ENCODE measurements at regions not wholly inside any gene's neighbourhood (a gene's known extent, or its start where the extent isn't known, plus 50 kb on each side); places are given as distances from the start of the nearest gene placed in this dataset.

GRCh38 chr6:81308577-81309279, 443.8 kb downstream of the TENT5A start:
- no peak overlapping the region for H3K4me3 ChIP-seq
- intact Hi-C loops (cut with DNase I), result no loop called here
- DNase-seq (no peak), ATAC-seq (peak in 2 of 8 donors; percentile 50 to 58)
- H3K27me3 ChIP-seq, result no peaks in the 10 kb centered on the region
- TF ChIP-seq CTCF (IDR thresholded peaks at IDR 0.05), result no peak
- H3K27ac ChIP-seq, result no peak overlapping the region
- H3K4me1 ChIP-seq, result peaks cover 0 to 5% (median 0%) of the 10 kb centered on the region in 9 donors
- H3K36me3 ChIP-seq, result no peaks in the 10 kb centered on the region
- 87 to 88% methylated on average over 6 of the region's 6 CpGs for WGBS, 2 donors
- H3K9me3 ChIP-seq, result peaks cover 0 to 15% (median 3%) of the 10 kb centered on the region in 11 donors

DNA sequence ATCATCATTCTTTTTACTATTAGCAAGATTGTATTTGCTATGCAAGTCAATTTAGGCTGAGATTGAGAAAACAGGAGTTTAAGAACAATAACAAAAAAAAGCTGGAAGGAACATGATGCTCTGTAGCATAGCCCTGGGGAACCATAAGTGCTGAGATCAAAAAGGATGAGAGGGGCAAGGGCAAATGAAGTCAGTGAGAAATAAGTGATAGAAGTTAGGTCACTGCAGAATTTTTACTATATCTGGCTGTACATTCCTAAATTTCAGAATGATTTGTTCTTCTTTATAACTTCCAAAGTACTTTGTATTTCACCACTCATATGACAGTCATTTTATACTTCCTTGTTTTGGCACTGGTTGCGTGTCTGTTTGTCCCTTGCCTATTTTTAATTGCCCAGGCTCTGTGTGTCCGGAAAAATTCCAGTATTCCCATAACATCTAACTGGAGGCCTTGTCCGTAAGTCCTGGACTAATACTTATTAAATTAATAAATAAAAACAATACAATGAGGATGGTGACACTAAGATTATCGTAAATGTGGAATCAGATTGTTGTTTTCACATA, 444.7 kb downstream of the TENT5A start:
- intact Hi-C loops (cut with DNase I), result no loop called here
- WGBS, 2 donors, result 57 to 67% methylated on average over 4 of the region's 4 CpGs
- DNase-seq (no peak), ATAC-seq (peak in 3 of 8 donors; percentile 76 to 95 (median 86))
- Histone ChIP-seq H3K27ac (no peak overlapping the region), H3K27me3 (no peaks in the 10 kb centered on the region), H3K4me3 (no peak overlapping the region), H3K36me3 (no peaks in the 10 kb centered on the region), H3K4me1 (peaks cover 0 to 5% (median 0%) of the 10 kb centered on the region in 9 donors), H3K9me3 (peaks cover 0 to 5% (median 0%) of the 10 kb centered on the region in 11 donors)
- no peak for TF ChIP-seq CTCF (IDR thresholded peaks at IDR 0.05)

DNA sequence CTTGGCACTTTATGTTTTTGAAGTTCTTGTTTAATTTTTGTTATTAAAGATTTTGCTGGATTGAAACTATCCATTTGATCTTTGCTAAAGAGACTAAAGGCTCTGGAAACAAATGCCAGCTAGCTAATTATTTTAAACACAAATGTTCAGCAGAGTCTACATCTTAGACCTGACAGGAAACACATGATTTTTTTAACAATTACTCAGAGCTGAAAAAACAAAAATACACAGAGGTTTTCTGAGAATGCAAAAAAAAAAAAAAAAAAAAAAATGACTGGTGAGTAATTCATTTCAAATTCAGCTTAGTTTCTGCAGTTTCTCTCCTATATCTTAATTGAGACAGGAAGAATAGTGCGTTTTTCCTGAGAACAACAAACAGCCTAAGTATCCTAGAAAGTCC, 448.0 kb downstream of the TENT5A start:
- no peaks in the 10 kb centered on the region for H3K9me3 ChIP-seq
- H3K36me3 ChIP-seq, result no peaks in the 10 kb centered on the region
- no peak for DNase-seq
- 35 to 56% methylated on average over 1 of the region's 1 CpG for whole genome bisulfite sequencing, 2 donors
- TF ChIP-seq CTCF (IDR thresholded peaks at IDR 0.05), result no peak
- no peaks in the 10 kb centered on the region for H3K27me3 ChIP-seq
- H3K27ac ChIP-seq, result no peak overlapping the region
- intact Hi-C loops (cut with DNase I), result no loop called here
- ATAC-seq, result no peak
- no peak overlapping the region for H3K4me3 ChIP-seq
- H3K4me1 ChIP-seq, result peaks cover 0 to 5% (median 0%) of the 10 kb centered on the region in 9 donors

DNA sequence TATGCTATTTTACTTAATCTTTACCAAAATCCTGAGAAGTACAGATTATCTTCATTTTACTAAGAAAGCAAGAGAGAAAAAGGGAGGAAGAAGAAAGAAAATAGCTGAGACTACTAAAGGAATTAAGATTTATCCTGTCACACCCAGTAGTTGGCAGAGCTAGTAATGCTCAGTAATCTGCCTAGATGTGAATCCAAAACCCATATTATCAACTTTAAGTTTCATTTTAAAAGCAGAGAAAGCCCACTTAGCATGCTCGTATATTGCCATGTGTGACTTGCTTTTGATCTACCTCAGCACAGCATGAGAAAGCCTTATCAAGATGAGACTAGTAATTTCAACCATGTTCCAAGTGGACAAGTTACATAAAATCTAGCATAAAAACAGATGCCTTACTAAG, 451.5 kb downstream of the TENT5A start:
- no peak for DNase-seq
- intact Hi-C loops (cut with DNase I), result no loop called here
- H3K4me1 ChIP-seq, result no peaks in the 10 kb centered on the region
- 67 to 70% methylated on average over 1 of the region's 1 CpG for WGBS, 2 donors
- H3K4me3 ChIP-seq, result no peak overlapping the region
- no peaks in the 10 kb centered on the region for H3K27me3 ChIP-seq
- TF ChIP-seq CTCF (IDR thresholded peaks at IDR 0.05), result no peak
- no peak overlapping the region for H3K27ac ChIP-seq
- ATAC-seq, result no peak
- no peaks in the 10 kb centered on the region for H3K36me3 ChIP-seq
- H3K9me3 ChIP-seq, result no peaks in the 10 kb centered on the region
